CD4-positive, alpha-beta T cell treated with Interleukin-17A for 4 hours (primary cell): ENCODE measurements at regions not wholly inside any gene's neighbourhood (a gene's known extent, or its start where the extent isn't known, plus 50 kb on each side); places are given as distances from the start of the nearest gene placed in this dataset.
"Not testable (repeated sequence)": the region's sequence is repeated elsewhere in the genome, so short reads cannot be mapped to it uniquely, and the experiment has no call there.

Experiments used
- DNase-seq: peaks from one replicate; pipeline ENCODE4 v3.0.0-alpha.2; 2020; ENCODE audit warnings: mixed read lengths

- DNase-seq = no peak
Observed at GRCh38 chr13:44024167-44024845, 144.6 kb downstream of the LACC1 start.

GRCh38 chr13:44024846-44025195 lies 145.1 kb downstream of the LACC1 start:
- no peak for DNase-seq

- no peak for DNase-seq
Observed at GRCh38 chr13:44026194-44026593, 146.5 kb downstream of the LACC1 start.

GRCh38 chr13:44028734-44029133 lies 149.0 kb downstream of the LACC1 start:
- no peak for DNase-seq

- DNase-seq = no peak
Observed at GRCh38 chr13:44030615-44031014, 150.9 kb downstream of the LACC1 start.

- no peak for DNase-seq
Observed at GRCh38 chr13:44031555-44031954, 151.9 kb downstream of the LACC1 start.

GRCh38 chr13:44032802-44033201 lies 153.1 kb downstream of the LACC1 start:
- no peak for DNase-seq

- no peak for DNase-seq
Observed at GRCh38 chr13:44035400-44035799, 155.7 kb downstream of the LACC1 start.

- no peak for DNase-seq
Observed at GRCh38 chr13:44040070-44040817, 160.5 kb downstream of the LACC1 start.

GRCh38 chr13:44040818-44041100 lies 161.1 kb downstream of the LACC1 start:
- DNase-seq = no peak

GRCh38 chr13:44044547-44045179 lies 165.0 kb downstream of the LACC1 start:
- no peak for DNase-seq

- no peak for DNase-seq
Observed at GRCh38 chr13:44045180-44045562, 165.5 kb downstream of the LACC1 start.

GRCh38 chr13:44046428-44046827 lies 166.7 kb downstream of the LACC1 start:
- no peak for DNase-seq

GRCh38 chr13:44048326-44048725 lies 168.6 kb downstream of the LACC1 start:
- DNase-seq = no peak

- no peak for DNase-seq
Observed at GRCh38 chr13:44049081-44049945, 169.6 kb downstream of the LACC1 start.

GRCh38 chr13:44050450-44051063 lies 170.9 kb downstream of the LACC1 start:
- DNase-seq = no peak

GRCh38 chr13:44051405-44051804 lies 171.7 kb downstream of the LACC1 start:
- no peak for DNase-seq

GRCh38 chr13:44051918-44052675 lies 172.4 kb downstream of the LACC1 start:
- no peak for DNase-seq

GRCh38 chr13:44052780-44053184 lies 173.1 kb downstream of the LACC1 start:
- DNase-seq = no peak

GRCh38 chr13:44053208-44053607 lies 173.5 kb downstream of the LACC1 start:
- no peak for DNase-seq

- no peak for DNase-seq
Observed at GRCh38 chr13:44054525-44054924, 174.8 kb downstream of the LACC1 start.

- not testable (repeated sequence) for DNase-seq
Observed at GRCh38 chr13:44055681-44056080, 176.0 kb downstream of the LACC1 start.
